MM.1S (cell line): ENCODE measurements at regions not wholly inside any gene's neighbourhood (a gene's known extent, or its start where the extent isn't known, plus 50 kb on each side); places are given as distances from the start of the nearest gene placed in this dataset.

ENCODE experiments used
- DNase-seq: peaks from one replicate; pipeline ENCODE4 v3.0.0-alpha.2; 2015
- H2AFZ ChIP-seq: fragments of 300-600 bp; sonication (generic); 2 replicates; pipeline ENCODE4 v1.6.0; 2016; ENCODE audit warnings: antibody characterized with exemption, low read length
- H3F3A ChIP-seq: fragments of 300-600 bp; sonication (generic); 2 replicates; pipeline ENCODE4 v1.6.1; 2016; ENCODE audit warnings: mild to moderate bottlenecking, antibody characterized with exemption, low read length, moderate library complexity, mixed read lengths; ENCODE audit not compliant: insufficient read depth
- H3K27ac ChIP-seq: fragments of 300-600 bp; sonication (generic); 2 replicates; pipeline ENCODE4 v1.5.1; 2016; ENCODE audit warnings: mild to moderate bottlenecking, low read length
- H3K27me3 ChIP-seq: fragments of 300-600 bp; sonication (generic); replicated peaks from 2 replicates; pipeline ENCODE4 v1.6.0; 2016; ENCODE audit warnings: low read length; ENCODE audit not compliant: insufficient read depth
- H3K36me3 ChIP-seq: fragments of 300-600 bp; sonication (generic); replicated peaks from 2 replicates; pipeline ENCODE4 v1.6.1; 2016; ENCODE audit warnings: mild to moderate bottlenecking, low read length, mixed read lengths; ENCODE audit not compliant: insufficient read depth
- H3K4me1 ChIP-seq: fragments of 300-600 bp; sonication (generic); 2 replicates; pipeline ENCODE4 v1.6.1; 2016; ENCODE audit warnings: low read length, mixed read lengths
- H3K4me2 ChIP-seq: fragments of 300-600 bp; sonication (generic); 2 replicates; pipeline ENCODE4 v1.6.0; 2016; ENCODE audit warnings: low read depth, low read length
- H3K4me3 ChIP-seq: fragments of 300-600 bp; sonication (generic); 2 replicates; pipeline ENCODE4 v1.5.1; 2016; ENCODE audit warnings: low read length, mixed read lengths
- H3K79me2 ChIP-seq: fragments of 300-600 bp; sonication (generic); 2 replicates; pipeline ENCODE4 v1.6.1; 2016; ENCODE audit warnings: mixed run types, low read length, mixed read lengths
- H3K9ac ChIP-seq: fragments of 300-600 bp; sonication (generic); 2 replicates; pipeline ENCODE4 v1.6.1; 2016; ENCODE audit warnings: low read length, mixed read lengths
- H3K9me2 ChIP-seq: fragments of 300-600 bp; sonication (generic); replicated peaks from 2 replicates; pipeline ENCODE4 v1.6.1; 2016; ENCODE audit warnings: mild to moderate bottlenecking, low read length, mixed read lengths; ENCODE audit not compliant: insufficient read depth
- H3K9me3 ChIP-seq: fragments of 300-600 bp; sonication (generic); replicated peaks from 2 replicates; pipeline ENCODE4 v1.6.1; 2016; ENCODE audit warnings: mild to moderate bottlenecking, low read length, mixed read lengths; ENCODE audit not compliant: insufficient read depth
- H4K20me1 ChIP-seq: fragments of 300-600 bp; sonication (generic); 2 replicates; pipeline ENCODE4 v1.6.1; 2016; ENCODE audit warnings: mild to moderate bottlenecking, low read length, moderate library complexity, mixed read lengths; ENCODE audit not compliant: insufficient read depth
- EZH2 ChIP-seq: fragments of 300-600 bp; sonication (generic); optimal IDR thresholded peaks from 2 replicates; pipeline ENCODE3; 2017; ENCODE audit warnings: low read depth, mild to moderate bottlenecking, antibody characterized with exemption, low read length, mixed read lengths
- EZH2phosphoT487 ChIP-seq: fragments of 300-600 bp; sonication (generic); IDR thresholded peaks from 2 replicates; pipeline ENCODE4 v1.6.1; 2018; ENCODE audit warnings: antibody characterized with exemption, low read length
- TF ChIP-seq, protein P1 (sequence below): fragments of 300-600 bp; sonication (generic); IDR thresholded peaks from 2 replicates; pipeline ENCODE4 v1.5.1; 2016; ENCODE audit warnings: antibody characterized with exemption, low read length, mixed read lengths

DNA sequence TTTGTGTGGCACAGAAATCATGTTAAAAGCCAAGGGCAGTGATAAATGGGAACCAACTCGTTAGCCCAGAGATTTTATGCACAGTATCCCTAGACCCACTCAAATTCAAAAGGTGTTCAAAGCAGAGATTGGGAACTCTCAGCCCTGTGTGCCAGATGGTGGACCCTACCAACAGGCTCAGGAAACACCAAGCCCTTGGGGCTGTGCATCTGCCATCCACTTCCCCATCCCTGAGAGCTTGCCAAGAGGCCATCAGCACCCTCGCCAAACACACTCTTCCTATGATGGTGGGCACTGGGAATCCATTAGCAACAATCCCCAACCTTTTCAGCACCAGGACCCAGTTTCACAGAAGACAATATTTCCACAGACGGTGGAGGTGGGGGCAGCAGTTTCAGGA lies 194.2 kb upstream of the NFIA start:
- Histone ChIP-seq H3K27me3 (no peaks in the 10 kb centered on the region), H3K79me2 (no peaks in the 10 kb centered on the region), H2AFZ (no peak overlapping the region), H3K9me2 (no peaks in the 10 kb centered on the region), H3K4me1 (no peaks in the 10 kb centered on the region), H3K36me3 (no peaks in the 10 kb centered on the region), H3F3A (no peaks in the 10 kb centered on the region), H3K4me3 (no peak overlapping the region), H3K9me3 (no peaks in the 10 kb centered on the region), H3K4me2 (no peak overlapping the region), H4K20me1 (no peaks in the 10 kb centered on the region), H3K27ac (no peak overlapping the region), H3K9ac (no peak overlapping the region)
- DNase-seq: no peak
- TF ChIP-seq EZH2phosphoT487: no peak
- TF ChIP-seq EZH2: no peak
- TF ChIP-seq, protein P1, sequence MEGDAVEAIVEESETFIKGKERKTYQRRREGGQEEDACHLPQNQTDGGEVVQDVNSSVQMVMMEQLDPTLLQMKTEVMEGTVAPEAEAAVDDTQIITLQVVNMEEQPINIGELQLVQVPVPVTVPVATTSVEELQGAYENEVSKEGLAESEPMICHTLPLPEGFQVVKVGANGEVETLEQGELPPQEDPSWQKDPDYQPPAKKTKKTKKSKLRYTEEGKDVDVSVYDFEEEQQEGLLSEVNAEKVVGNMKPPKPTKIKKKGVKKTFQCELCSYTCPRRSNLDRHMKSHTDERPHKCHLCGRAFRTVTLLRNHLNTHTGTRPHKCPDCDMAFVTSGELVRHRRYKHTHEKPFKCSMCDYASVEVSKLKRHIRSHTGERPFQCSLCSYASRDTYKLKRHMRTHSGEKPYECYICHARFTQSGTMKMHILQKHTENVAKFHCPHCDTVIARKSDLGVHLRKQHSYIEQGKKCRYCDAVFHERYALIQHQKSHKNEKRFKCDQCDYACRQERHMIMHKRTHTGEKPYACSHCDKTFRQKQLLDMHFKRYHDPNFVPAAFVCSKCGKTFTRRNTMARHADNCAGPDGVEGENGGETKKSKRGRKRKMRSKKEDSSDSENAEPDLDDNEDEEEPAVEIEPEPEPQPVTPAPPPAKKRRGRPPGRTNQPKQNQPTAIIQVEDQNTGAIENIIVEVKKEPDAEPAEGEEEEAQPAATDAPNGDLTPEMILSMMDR: no peak

DNA sequence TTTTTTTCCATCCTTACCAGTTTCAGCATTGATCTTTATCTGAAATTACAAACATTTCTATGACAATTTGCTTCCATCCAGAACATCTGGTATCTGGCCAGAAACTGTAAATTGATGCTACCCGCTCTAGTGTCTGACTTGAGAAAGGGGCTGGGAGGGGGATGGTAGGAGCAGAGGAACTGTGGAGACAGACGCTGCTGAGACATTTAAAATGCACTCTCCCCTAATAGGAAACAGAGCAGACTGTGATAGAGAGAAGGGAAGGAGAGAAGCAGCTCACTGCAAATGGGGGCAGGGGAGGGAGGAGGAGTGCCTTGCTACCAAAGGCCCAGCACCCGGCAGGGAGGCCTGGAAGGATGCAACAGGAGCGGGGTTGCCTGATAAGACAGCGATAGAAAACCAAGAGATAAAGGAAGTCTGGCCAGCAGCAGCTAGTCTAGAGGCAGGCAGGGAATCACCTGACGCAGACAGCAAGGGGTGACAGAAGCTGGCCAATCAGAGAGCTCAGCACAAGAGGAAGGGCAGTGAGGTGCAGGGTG lies 195.5 kb upstream of the NFIA start:
- H3F3A ChIP-seq: no peaks in the 10 kb centered on the region
- H3K79me2 ChIP-seq: no peaks in the 10 kb centered on the region
- H3K4me1 ChIP-seq: no peaks in the 10 kb centered on the region
- H3K4me3 ChIP-seq: no peak overlapping the region
- no peaks in the 10 kb centered on the region for H4K20me1 ChIP-seq
- H3K9me2 ChIP-seq: no peaks in the 10 kb centered on the region
- no peaks in the 10 kb centered on the region for H3K9me3 ChIP-seq
- H3K4me2 ChIP-seq: no peak overlapping the region
- no peak overlapping the region for H2AFZ ChIP-seq
- TF ChIP-seq EZH2 (no peak), EZH2phosphoT487 (no peak)
- TF ChIP-seq, protein P1: no peak
- H3K27me3 ChIP-seq: no peaks in the 10 kb centered on the region
- DNase-seq: no peak
- H3K27ac ChIP-seq: no peak overlapping the region
- no peaks in the 10 kb centered on the region for H3K36me3 ChIP-seq
- no peak overlapping the region for H3K9ac ChIP-seq

- H3K9me3 ChIP-seq: no peaks in the 10 kb centered on the region
- H3K79me2 ChIP-seq: no peaks in the 10 kb centered on the region
- H3K27ac ChIP-seq: no peak overlapping the region
- TF ChIP-seq, protein P1: no peak
- TF ChIP-seq EZH2phosphoT487 (no peak), EZH2 (no peak)
- no peaks in the 10 kb centered on the region for H3K36me3 ChIP-seq
- H3K9ac ChIP-seq: no peak overlapping the region
- no peaks in the 10 kb centered on the region for H3K4me1 ChIP-seq
- no peaks in the 10 kb centered on the region for H3F3A ChIP-seq
- no peak overlapping the region for H2AFZ ChIP-seq
- no peaks in the 10 kb centered on the region for H4K20me1 ChIP-seq
- no peak overlapping the region for H3K4me3 ChIP-seq
- H3K4me2 ChIP-seq: no peak overlapping the region
- no peak for DNase-seq
- H3K27me3 ChIP-seq: no peaks in the 10 kb centered on the region
- no peaks in the 10 kb centered on the region for H3K9me2 ChIP-seq
These were observed 196.3 kb upstream of the NFIA start for GRCh38 chr1:60886090-60886489.
